Activated naive CD4-positive, alpha-beta T cell treated with anti-CD3 and anti-CD28 coated beads, Interleukin-2, amount 50 U/mL, for 24 hours (primary cell): ENCODE measurements at regions not wholly inside any gene's neighbourhood (a gene's known extent, or its start where the extent isn't known, plus 50 kb on each side); places are given as distances from the start of the nearest gene placed in this dataset.
A peak's percentile ranks its signal among the peaks of the same experiment; 100 is the strongest.

Source experiments
- H3K27ac Mint-ChIP-seq: one replicate; pipeline ENCODE4 v1.8.0; 2021; ENCODE audit warnings: mild to moderate bottlenecking, mixed read lengths
- H3K27me3 Mint-ChIP-seq: one replicate; pipeline ENCODE4 v1.8.0; 2021; ENCODE audit warnings: mixed read lengths
- H3K36me3 Mint-ChIP-seq: one replicate; pipeline ENCODE4 v1.8.0; 2021; ENCODE audit warnings: mixed read lengths
- H3K4me1 Mint-ChIP-seq: one replicate; pipeline ENCODE4 v1.8.0; 2021; ENCODE audit warnings: mixed read lengths
- H3K4me3 Mint-ChIP-seq: one replicate; pipeline ENCODE4 v1.8.0; 2021; ENCODE audit warnings: mild to moderate bottlenecking, mixed read lengths
- H3K9me3 Mint-ChIP-seq: one replicate; pipeline ENCODE4 v1.8.0; 2021; ENCODE audit warnings: mixed read lengths

DNA sequence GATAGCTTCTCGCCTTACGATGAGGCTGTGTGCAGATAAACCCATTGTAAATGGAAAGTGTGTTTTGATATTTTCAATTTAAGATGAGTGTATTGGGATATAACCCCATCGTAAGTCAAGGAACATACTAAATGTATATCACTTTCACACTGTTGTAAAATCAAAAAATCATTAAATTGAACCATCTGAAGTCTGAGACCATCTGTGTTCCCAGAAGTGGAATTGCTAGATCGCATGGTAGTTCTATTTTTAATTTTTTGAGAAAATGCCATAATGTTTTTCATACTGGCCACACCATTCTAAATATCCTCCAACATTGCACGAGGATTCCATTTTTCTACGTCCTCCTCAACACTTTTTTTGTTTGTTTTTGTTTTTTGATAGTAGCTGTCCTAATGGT is 209.1 kb upstream of the MTPN start:
- Mint-ChIP-seq H3K27me3 (no peaks in the 10 kb centered on the region), H3K36me3 (peaks cover 2% of the 10 kb centered on the region), H3K4me3 (no peak overlapping the region), H3K4me1 (no peaks in the 10 kb centered on the region), H3K27ac (no peak overlapping the region), H3K9me3 (peaks cover 5% of the 10 kb centered on the region)

DNA sequence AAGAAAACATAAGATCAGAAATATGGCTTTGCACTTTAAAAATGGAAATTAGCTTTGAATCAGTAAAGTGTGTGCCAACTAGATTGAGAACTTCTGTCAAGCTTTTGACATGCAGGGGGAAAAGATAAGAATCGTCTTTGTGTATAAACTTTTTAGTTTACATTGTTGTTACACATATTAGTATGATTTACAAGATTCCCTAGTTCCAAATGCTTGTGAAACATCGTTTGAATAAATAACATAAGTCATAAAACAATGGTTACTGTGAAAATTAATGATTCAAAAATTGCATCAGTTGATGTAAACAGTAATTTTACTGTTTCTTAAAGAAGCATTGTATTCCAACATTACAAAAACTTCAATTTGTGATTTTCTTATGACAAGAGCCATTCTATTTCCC is 207.6 kb upstream of the MTPN start:
- H3K4me3 Mint-ChIP-seq, result no peak overlapping the region
- no peaks in the 10 kb centered on the region for H3K27me3 Mint-ChIP-seq
- peaks cover 5% of the 10 kb centered on the region for H3K9me3 Mint-ChIP-seq
- peaks cover 2% of the 10 kb centered on the region for H3K36me3 Mint-ChIP-seq
- H3K4me1 Mint-ChIP-seq, result no peaks in the 10 kb centered on the region
- no peak overlapping the region for H3K27ac Mint-ChIP-seq

DNA sequence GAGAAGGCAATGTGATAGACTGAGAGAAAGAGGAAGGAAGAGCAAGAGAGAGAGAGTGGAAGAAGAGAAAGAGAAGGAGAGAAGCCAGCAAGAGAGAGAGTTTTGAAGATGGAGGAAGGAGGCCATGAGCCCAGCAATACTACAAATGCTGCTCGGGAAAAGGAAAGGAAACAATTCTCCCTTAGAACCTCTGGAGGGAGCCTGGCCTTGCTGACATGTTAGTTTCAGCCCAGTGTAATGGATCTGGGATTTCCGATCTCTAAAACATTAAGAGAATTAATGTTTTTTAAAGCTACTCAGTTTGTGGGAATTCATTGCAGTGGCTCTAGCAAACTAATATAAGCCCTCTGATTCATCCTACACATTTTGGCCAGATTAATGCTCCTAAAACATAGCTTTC is 206.8 kb upstream of the MTPN start:
- Mint-ChIP-seq H3K27ac (peak overlapping the region; percentile 1), H3K36me3 (peaks cover 2% of the 10 kb centered on the region), H3K9me3 (peaks cover 5% of the 10 kb centered on the region), H3K4me3 (no peak overlapping the region), H3K4me1 (no peaks in the 10 kb centered on the region), H3K27me3 (no peaks in the 10 kb centered on the region)

DNA sequence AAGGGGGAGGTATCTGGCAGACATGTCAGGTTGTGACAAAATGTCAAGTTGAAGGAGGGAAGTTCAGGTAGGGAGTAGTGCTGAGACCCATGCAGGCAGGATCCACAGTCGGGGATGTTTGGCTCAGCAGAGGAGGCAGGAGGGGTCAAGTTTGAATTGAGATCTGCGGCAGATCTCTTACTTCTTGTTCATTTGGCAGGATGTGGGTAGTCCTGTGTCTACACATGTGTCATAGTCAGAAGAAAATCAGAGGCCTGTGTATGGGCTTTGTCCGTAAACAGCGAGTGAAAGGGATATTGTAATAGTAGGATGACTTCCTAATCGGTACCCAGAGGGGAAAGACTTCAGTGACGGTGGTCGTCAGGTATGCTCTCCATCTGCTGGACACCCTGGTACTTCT is 203.8 kb upstream of the MTPN start:
- no peaks in the 10 kb centered on the region for H3K4me1 Mint-ChIP-seq
- no peak overlapping the region for H3K27ac Mint-ChIP-seq
- no peak overlapping the region for H3K4me3 Mint-ChIP-seq
- peaks cover 5% of the 10 kb centered on the region for H3K9me3 Mint-ChIP-seq
- H3K36me3 Mint-ChIP-seq, result peaks cover 2% of the 10 kb centered on the region
- no peaks in the 10 kb centered on the region for H3K27me3 Mint-ChIP-seq

DNA sequence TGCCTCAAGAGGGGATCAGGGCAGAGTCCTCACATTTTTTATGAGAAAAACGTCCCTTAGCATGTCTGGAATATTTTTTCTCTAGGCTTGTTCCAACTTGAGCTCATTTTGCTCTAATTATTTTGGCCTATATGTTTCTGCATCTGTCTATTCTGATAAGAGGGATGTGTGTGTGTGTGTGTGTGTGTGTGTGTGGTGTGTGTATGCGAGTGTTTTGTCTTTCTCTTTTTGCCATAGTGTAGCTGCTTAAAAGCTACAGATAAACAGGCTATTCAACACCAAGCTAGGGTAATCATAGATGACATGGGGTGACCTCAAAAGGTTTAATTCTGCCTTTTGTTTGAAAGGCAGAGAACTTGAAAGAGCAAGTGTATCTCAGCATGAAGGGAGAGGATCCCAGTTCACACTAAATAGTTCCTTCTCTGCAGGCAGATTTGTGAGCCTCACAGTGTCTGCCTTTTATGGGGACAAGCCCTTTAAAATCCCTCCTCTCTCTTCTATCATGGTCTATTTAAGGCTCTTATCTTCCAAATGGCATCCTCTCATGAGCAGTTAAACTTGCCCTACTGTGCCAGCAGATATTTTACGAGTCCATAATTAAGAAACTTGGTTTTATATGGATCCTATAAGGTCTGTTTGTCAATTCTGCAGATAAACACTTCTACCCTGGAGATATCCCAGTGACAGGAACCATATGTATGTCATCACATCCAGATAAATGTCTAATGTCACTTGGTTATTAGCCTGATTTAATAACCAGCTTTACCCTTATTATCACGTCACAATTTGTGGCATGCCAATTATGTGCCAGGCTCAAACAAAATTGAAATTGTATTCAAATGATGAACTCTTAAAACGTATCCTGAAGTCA is 202.9 kb upstream of the MTPN start:
- no peaks in the 10 kb centered on the region for H3K4me1 Mint-ChIP-seq
- peaks cover 2% of the 10 kb centered on the region for H3K36me3 Mint-ChIP-seq
- H3K9me3 Mint-ChIP-seq, result peaks cover 5% of the 10 kb centered on the region
- H3K27me3 Mint-ChIP-seq, result no peaks in the 10 kb centered on the region
- no peak overlapping the region for H3K4me3 Mint-ChIP-seq
- H3K27ac Mint-ChIP-seq, result no peak overlapping the region

DNA sequence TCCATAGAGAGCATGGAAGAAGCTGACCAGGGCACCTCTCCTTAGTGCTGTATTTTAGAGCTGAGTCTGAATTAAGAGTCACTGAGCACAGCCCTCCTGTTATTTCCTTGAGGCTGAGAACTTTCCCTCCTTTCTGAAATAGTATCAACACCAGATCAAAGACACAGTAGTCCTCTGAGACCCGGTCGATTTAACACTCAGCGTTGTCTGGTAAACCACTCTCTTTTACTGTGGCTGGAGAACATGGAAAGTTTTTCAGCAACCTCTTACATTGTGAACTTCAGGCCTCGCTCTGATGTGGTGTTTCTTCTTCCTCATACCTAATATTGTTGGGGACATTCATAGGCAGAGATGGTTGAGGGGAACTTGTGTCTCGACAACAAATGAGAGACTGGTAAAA is 202.0 kb upstream of the MTPN start:
- Mint-ChIP-seq H3K27me3 (no peaks in the 10 kb centered on the region), H3K9me3 (peaks cover 5% of the 10 kb centered on the region), H3K27ac (no peak overlapping the region), H3K36me3 (peaks cover 2% of the 10 kb centered on the region), H3K4me1 (no peaks in the 10 kb centered on the region), H3K4me3 (no peak overlapping the region)

DNA sequence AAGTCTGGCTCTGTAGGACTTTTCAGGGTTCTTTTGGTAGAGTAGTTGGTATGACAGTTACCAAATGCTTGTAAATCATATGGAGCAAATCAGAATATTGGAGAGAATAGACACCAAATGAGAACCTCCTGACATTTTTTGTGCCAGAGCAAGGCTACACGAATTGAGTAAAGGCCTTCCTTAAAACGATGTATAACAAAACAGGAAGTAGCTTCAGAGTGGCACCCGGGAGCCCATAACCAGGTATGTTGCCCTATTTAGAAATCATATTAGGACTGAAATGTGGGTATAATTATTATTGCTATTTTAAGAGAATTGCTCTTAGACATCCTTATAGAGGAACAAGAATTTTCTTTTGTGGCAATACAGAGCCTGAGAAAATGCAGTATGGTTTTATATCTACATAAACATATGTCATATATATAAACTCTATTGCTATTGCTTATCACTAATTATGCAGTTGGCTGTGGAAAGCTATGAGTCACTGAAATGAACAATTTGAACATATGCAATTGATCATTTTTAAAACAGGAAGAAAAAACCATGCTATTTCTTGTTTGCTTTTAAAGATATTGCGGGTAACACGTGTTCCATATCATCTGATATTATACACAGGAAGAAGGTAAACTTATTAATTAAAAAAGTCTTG is 197.4 kb upstream of the MTPN start:
- Mint-ChIP-seq H3K4me1 (no peaks in the 10 kb centered on the region), H3K27ac (no peak overlapping the region), H3K27me3 (no peaks in the 10 kb centered on the region), H3K36me3 (no peaks in the 10 kb centered on the region), H3K9me3 (no peaks in the 10 kb centered on the region), H3K4me3 (no peak overlapping the region)

DNA sequence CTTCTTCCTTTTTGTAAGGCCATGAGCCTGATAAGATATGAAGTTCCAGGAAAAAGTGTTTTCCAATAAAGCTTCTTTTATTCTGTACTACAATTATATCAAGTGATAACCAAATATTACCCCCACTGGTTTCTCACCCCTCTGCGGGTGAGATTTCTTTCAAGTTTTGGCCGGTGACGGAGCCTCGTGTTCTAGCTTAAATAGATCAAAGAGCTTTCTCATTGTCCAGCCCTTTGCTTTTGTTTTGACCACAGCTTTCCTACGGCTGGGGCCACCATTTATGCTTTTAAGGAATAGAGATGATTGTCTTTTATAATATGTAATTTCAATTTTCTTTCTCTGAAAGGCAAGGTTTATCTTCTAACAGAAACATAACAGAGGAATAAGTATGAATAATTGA is 196.7 kb upstream of the MTPN start:
- Mint-ChIP-seq H3K27ac (no peak overlapping the region), H3K4me3 (no peak overlapping the region), H3K9me3 (no peaks in the 10 kb centered on the region), H3K36me3 (no peaks in the 10 kb centered on the region), H3K27me3 (peaks cover 1% of the 10 kb centered on the region), H3K4me1 (no peaks in the 10 kb centered on the region)

DNA sequence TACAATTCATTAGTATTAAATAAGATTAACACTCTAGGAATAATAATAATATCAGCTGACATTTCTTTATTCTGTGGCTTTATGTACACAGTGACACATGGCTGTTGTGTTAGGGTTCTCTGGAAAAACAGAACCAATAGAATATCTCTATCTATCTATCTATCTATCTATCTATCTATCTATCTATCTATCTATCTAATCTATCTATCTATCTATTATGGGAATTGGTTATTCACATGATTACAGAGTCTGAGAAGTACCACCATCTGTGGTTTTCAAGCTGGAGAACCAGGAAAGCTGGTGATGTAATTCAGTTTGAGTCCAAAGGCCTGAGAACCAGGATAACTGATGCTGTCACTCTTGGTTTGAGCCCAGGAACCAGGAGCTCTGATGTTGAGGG is 194.1 kb upstream of the MTPN start:
- no peak overlapping the region for H3K27ac Mint-ChIP-seq
- peaks cover 1% of the 10 kb centered on the region for H3K27me3 Mint-ChIP-seq
- H3K36me3 Mint-ChIP-seq, result no peaks in the 10 kb centered on the region
- H3K9me3 Mint-ChIP-seq, result no peaks in the 10 kb centered on the region
- no peak overlapping the region for H3K4me3 Mint-ChIP-seq
- H3K4me1 Mint-ChIP-seq, result no peaks in the 10 kb centered on the region

DNA sequence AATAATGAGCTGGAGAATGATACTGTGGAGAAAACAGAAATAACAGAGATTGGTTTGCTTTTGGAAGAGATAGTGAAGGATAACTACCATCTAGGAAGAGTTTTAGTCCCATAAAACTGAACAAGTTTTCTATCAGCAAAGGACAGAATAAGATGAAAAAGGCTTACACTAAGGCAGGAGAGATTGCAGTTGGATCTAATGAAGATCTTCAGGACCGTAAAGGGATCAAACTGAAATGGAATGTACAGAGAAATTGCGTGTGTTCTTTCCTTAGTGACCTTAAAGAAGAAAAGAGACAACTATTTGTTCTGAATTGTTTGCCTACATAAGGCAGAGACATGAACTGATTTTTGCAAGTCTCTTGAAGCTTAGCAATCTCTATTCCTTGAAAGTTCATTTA is 191.7 kb upstream of the MTPN start:
- H3K9me3 Mint-ChIP-seq, result no peaks in the 10 kb centered on the region
- H3K4me3 Mint-ChIP-seq, result no peak overlapping the region
- no peaks in the 10 kb centered on the region for H3K36me3 Mint-ChIP-seq
- H3K4me1 Mint-ChIP-seq, result no peaks in the 10 kb centered on the region
- H3K27me3 Mint-ChIP-seq, result peaks cover 1% of the 10 kb centered on the region
- H3K27ac Mint-ChIP-seq, result no peak overlapping the region

DNA sequence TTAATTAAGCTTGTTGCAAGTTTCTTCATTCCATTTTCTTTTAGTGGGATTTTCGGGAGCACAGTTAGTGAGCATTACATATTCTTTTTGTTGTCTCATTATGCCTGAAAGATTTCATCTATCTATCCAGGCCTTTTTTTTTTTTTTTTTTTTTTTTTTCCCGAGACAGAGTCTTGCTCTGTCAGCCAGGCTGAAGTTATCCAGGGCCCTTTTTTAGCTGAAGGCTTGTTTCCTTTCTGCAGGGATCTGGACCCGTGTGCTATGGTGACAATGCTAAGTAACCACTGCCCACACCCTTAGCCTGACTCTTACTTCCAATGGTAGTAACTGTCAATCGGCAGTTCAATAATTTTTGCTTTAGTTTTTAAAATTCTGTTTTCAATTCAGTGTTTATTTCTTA is 190.8 kb upstream of the MTPN start:
- H3K9me3 Mint-ChIP-seq, result no peaks in the 10 kb centered on the region
- peaks cover 1% of the 10 kb centered on the region for H3K27me3 Mint-ChIP-seq
- H3K4me1 Mint-ChIP-seq, result no peaks in the 10 kb centered on the region
- H3K27ac Mint-ChIP-seq, result no peak overlapping the region
- H3K36me3 Mint-ChIP-seq, result no peaks in the 10 kb centered on the region
- H3K4me3 Mint-ChIP-seq, result no peak overlapping the region

DNA sequence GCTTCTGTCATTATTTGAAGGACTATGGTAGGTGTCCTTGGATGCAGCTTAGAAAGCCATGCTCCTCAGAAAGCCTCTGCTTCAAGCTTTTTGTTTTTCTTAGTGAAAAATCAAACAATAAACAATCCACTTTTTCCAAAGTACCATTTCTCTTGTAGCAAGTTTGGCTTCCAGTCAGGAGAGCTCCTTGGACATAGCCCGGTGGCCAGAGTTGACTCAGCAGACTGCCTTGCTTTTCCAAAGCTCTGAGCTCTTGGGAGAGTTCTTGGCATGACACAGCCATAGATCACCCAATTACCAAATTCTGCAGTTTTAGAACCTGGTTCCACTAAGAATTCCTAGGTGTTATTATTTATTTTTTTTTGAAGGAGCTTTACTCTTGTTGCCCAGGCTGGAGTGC is 189.4 kb upstream of the MTPN start:
- Mint-ChIP-seq H3K27ac (no peak overlapping the region), H3K9me3 (no peaks in the 10 kb centered on the region), H3K27me3 (peaks cover 1% of the 10 kb centered on the region), H3K4me3 (no peak overlapping the region), H3K36me3 (no peaks in the 10 kb centered on the region), H3K4me1 (no peaks in the 10 kb centered on the region)

DNA sequence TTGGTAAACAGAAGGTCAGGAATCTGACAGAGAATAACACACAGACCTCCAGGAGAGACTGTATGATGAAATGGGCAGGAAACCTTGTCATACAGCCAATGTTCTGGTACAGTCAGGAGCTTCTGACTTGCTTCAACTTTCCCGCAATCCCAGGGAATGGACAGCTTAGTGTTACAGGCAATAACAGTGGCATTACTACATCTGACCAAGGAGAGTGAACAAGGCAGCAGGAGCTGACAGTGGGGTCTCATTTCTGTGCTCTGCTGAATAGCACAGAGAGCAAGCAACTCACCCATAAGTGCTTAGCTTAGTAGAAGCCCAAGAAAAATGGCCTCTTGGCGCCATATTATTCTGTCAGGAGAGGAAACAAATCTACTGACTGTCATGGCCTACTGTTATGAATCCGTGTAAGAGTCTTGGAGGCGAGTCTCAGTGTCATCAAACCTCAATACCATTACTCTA is 186.2 kb upstream of the MTPN start:
- Mint-ChIP-seq H3K36me3 (no peaks in the 10 kb centered on the region), H3K9me3 (no peaks in the 10 kb centered on the region), H3K27ac (no peak overlapping the region), H3K4me3 (no peak overlapping the region), H3K4me1 (no peaks in the 10 kb centered on the region), H3K27me3 (no peaks in the 10 kb centered on the region)

DNA sequence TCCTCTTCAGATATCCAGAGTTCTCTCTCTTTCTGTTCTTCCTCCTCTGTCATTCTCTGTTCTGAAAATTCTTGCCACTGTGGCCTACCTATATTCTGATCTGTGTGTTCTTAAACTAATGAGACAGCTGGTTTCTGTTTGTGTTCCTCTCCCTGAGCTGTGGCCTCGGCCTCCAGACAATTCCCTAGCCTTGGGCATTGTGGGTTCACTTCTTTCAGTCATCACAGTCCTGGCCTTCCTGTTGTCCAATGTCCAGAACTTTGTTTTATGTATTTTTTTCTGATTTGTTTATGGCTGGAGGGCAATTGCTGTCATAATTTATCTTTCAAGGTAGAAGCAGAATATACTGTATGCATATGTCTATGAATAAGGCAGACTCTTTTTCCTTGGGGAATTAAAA is 173.2 kb upstream of the MTPN start:
- Mint-ChIP-seq H3K4me1 (no peaks in the 10 kb centered on the region), H3K36me3 (peaks cover 1% of the 10 kb centered on the region), H3K27me3 (peaks cover 3% of the 10 kb centered on the region)

DNA sequence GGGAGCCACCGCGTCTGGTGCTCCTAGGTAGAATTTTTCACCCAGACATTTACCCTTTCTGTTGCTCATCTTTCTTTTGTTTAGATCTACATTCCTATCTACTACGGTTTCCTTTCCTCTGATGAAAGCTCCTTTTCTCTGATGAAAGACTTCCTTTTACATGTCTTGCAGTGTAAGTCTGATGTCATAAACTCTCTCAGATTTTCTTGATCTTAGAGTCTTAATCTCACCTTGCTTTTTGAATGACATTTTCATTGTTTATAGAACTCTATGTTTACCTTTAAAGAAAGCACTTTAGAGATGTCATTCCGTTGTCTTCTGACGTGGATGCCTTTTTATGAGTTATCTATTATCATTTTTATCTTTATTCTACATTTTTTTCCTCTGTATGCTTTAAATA is 171.8 kb upstream of the MTPN start:
- H3K27me3 Mint-ChIP-seq, result peaks cover 3% of the 10 kb centered on the region
- H3K4me3 Mint-ChIP-seq, result no peak overlapping the region
- H3K27ac Mint-ChIP-seq, result no peak overlapping the region
- H3K36me3 Mint-ChIP-seq, result peaks cover 1% of the 10 kb centered on the region
- peaks cover 4% of the 10 kb centered on the region for H3K9me3 Mint-ChIP-seq
- H3K4me1 Mint-ChIP-seq, result no peaks in the 10 kb centered on the region

More for the DNA sequence above, 173.2 kb upstream of the MTPN start:
- no peak overlapping the region for H3K27ac Mint-ChIP-seq
- H3K9me3 Mint-ChIP-seq, result peaks cover 4% of the 10 kb centered on the region
- H3K4me3 Mint-ChIP-seq, result no peak overlapping the region

DNA sequence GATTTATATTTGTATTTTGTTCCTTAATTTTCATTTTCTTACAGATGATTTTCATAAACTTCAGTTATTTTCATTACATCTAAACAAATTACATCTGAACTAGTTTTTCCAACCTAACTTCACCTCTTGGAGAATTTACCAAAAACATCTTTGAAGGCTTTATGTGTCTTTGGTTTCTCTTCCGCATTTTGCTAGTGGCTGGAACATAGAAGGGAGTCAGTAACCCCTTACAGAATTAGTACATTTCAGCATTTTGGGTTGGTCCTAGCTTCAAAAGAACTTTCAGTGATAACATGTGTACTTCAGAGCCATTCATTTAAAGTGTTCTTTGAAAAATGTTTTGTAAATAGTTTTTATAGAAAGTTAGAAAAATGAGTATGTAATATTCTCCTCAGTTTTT is 169.8 kb upstream of the MTPN start:
- Mint-ChIP-seq H3K9me3 (peaks cover 4% of the 10 kb centered on the region), H3K4me3 (no peak overlapping the region), H3K36me3 (peaks cover 1% of the 10 kb centered on the region), H3K27ac (no peak overlapping the region), H3K27me3 (peaks cover 3% of the 10 kb centered on the region), H3K4me1 (no peaks in the 10 kb centered on the region)
